Endodermal cell (in vitro differentiated cells): ENCODE measurements at regions not wholly inside any gene's neighbourhood (a gene's known extent, or its start where the extent isn't known, plus 50 kb on each side); places are given as distances from the start of the nearest gene placed in this dataset.

Source experiments
- DNase-seq: peaks from one replicate; pipeline ENCODE4 v3.0.0-alpha.2; 2017
- H3K27ac ChIP-seq: 2 replicates; pipeline ENCODE4 v1.5.1; 2013; ENCODE audit warnings: mild to moderate bottlenecking, low read depth, low read length, moderate library complexity
- H3K27me3 ChIP-seq: 2 replicates; pipeline ENCODE4 v1.6.1; 2013; ENCODE audit warnings: mild to moderate bottlenecking, low read length, moderate library complexity; ENCODE audit not compliant: insufficient read depth, control insufficient read depth, poor library complexity, severe bottlenecking
- H3K36me3 ChIP-seq: 2 replicates; pipeline ENCODE4 v1.7.0; 2013; ENCODE audit warnings: mild to moderate bottlenecking, low read length, moderate library complexity; ENCODE audit not compliant: control insufficient read depth, insufficient read depth
- H3K4me1 ChIP-seq: one replicate; pipeline ENCODE4 v1.7.0; 2013; ENCODE audit warnings: low read length; ENCODE audit not compliant: control insufficient read depth, insufficient read depth
- H3K4me3 ChIP-seq: 2 replicates; pipeline ENCODE4 v1.5.1; 2013; ENCODE audit warnings: mild to moderate bottlenecking, low read length, moderate library complexity
- H3K9ac ChIP-seq: 2 replicates; pipeline ENCODE4 v1.6.1; 2013; ENCODE audit warnings: mild to moderate bottlenecking, low read length, moderate library complexity; ENCODE audit not compliant: poor library complexity, severe bottlenecking; ENCODE audit errors: extremely low read depth
- H3K9me3 ChIP-seq: 2 replicates; pipeline ENCODE4 v1.6.1; 2013; ENCODE audit warnings: mild to moderate bottlenecking, low read length, moderate library complexity; ENCODE audit not compliant: control insufficient read depth
- H3K27ac Mint-ChIP-seq: 2 replicates; pipeline ENCODE4 v1.8.0; 2020; ENCODE audit warnings: mixed read lengths
- H3K27me3 Mint-ChIP-seq: 2 replicates; pipeline ENCODE4 v1.8.0; 2021; ENCODE audit warnings: mild to moderate bottlenecking, mixed read lengths; ENCODE audit not compliant: insufficient read depth
- H3K36me3 Mint-ChIP-seq: 2 replicates; pipeline ENCODE4 v1.8.0; 2020; ENCODE audit warnings: low read depth, mixed read lengths
- H3K4me1 Mint-ChIP-seq: 2 replicates; pipeline ENCODE4 v1.8.0; 2020; ENCODE audit warnings: mixed read lengths
- H3K4me3 Mint-ChIP-seq: 2 replicates; pipeline ENCODE4 v1.8.0; 2020; ENCODE audit warnings: mild to moderate bottlenecking, moderate library complexity, mixed read lengths
- H3K9me3 Mint-ChIP-seq: 2 replicates; pipeline ENCODE4 v1.8.0; 2020; ENCODE audit warnings: mild to moderate bottlenecking, mixed read lengths
- CTCF ChIP-seq: fragments of 200-600 bp; sonication (generic); conservative IDR thresholded peaks from 2 replicates; pipeline ENCODE4 v1.5.0; 2021; ENCODE audit warnings: antibody characterized with exemption, mild to moderate bottlenecking
- WGBS, 2 experiments: methylation state at CpG; one replicate each; pipeline versions ENCODE4 v1.1.5 to v1.1.7; 2013; ENCODE audit warnings: missing lambda C conversion rate in 2 of 2, mixed read lengths in 1 of 2; ENCODE audit not compliant: insufficient coverage in 1 of 2, insufficient read length in 1 of 2; 5-methylcytosine and 5-hydroxymethylcytosine counted together

DNA sequence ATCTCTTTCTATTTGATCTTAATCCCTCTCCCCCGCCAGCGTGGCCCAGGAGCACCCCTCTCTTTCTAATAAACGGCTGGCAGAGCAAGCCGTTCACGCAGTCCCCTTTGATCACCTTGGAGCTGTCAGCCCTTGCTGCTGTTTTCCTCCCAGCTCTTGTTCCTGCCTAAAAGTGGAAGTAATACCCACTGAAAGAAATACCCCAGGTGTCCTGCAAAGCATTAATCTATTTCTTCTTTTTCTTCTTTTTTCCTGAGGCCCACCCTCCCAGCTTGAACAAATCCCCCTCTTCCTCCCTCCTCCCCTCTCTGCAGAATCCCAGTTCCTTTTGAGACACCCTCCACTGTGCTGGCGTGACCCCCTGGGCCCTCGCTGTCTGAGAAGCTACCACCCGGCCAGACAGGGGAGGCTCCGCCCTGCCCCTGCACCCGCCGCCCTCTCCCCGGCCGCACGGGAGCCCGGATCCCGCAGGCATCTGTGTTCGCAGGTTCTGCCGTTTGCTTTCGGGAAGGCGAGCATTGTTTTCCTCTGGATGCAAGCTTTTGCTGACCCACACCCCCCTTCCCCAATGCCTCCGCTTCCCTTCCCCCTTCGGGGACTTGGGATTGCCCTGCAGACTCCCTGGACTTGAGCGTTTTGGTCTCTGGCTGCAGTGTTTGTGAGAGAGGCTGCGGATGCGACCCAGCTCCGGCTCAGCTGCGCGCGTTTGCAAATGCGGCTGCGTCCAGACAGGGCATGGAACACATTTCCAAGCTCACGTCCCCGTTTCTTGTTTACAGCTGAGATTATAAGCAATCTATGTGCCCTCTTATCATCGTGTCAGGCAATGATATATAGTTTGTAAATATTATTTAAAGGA is 631.5 kb downstream of the NYAP2 start:
- H3K9me3 ChIP-seq: no peaks in the 10 kb centered on the region
- DNase-seq: peak; percentile 91
- H3K4me3 Mint-ChIP-seq: peak overlapping the region; percentile 71
- H3K27me3 ChIP-seq: no peaks in the 10 kb centered on the region
- H3K4me1 ChIP-seq: no peaks in the 10 kb centered on the region
- no peaks in the 10 kb centered on the region for H3K9me3 Mint-ChIP-seq
- no peak for TF ChIP-seq CTCF
- peak overlapping the region; percentile 94 for H3K27ac Mint-ChIP-seq
- H3K4me3 ChIP-seq: peak overlapping the region; percentile 84
- H3K36me3 Mint-ChIP-seq: no peaks in the 10 kb centered on the region
- WGBS, 2 experiments: 0 to 1% methylated on average over 11 to 34 of the region's 34 CpGs
- peak overlapping the region; percentile 100 for H3K27ac ChIP-seq
- H3K9ac ChIP-seq: peak overlapping the region; percentile 54
- H3K36me3 ChIP-seq: no peaks in the 10 kb centered on the region
- peaks cover 22% of the 10 kb centered on the region for H3K4me1 Mint-ChIP-seq
- peaks cover 7% of the 10 kb centered on the region for H3K27me3 Mint-ChIP-seq

DNA sequence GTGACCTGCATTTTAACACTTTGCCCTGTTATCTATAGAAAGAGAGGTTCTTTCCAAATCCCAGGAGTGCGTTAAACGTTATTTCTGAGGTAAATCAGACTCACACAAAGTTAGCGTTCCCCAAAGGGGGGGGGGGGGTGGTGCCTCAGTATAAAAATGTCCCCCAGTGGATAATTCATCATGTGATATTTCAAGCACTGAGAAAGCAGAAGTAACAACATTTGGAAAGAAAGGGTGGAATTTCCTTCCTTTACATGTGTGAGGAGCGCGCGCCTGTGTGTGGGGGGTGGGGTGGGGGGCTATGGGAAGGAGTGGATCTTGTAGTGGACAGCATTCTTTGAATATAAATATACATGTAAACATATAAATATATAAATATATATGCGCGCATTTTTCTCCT is 630.9 kb downstream of the NYAP2 start:
- peaks cover 7% of the 10 kb centered on the region for H3K27me3 Mint-ChIP-seq
- 0 to 7% methylated on average over 1 to 7 of the region's 8 CpGs for WGBS, 2 experiments
- Histone ChIP-seq H3K27me3 (no peaks in the 10 kb centered on the region), H3K9me3 (no peaks in the 10 kb centered on the region), H3K27ac (peak overlapping the region; percentile 100), H3K36me3 (no peaks in the 10 kb centered on the region), H3K9ac (peak overlapping the region; percentile 54), H3K4me1 (no peaks in the 10 kb centered on the region), H3K4me3 (peak overlapping the region; percentile 84)
- TF ChIP-seq CTCF: no peak
- H3K9me3 Mint-ChIP-seq: no peaks in the 10 kb centered on the region
- H3K27ac Mint-ChIP-seq: no peak overlapping the region
- DNase-seq: peak; percentile 52
- H3K4me1 Mint-ChIP-seq: peaks cover 22% of the 10 kb centered on the region
- H3K36me3 Mint-ChIP-seq: no peaks in the 10 kb centered on the region
- peak overlapping the region; percentile 71 for H3K4me3 Mint-ChIP-seq

GRCh38 chr2:226023946-226024345 is 624.4 kb downstream of the NYAP2 start:
- H3K4me1 ChIP-seq: no peaks in the 10 kb centered on the region
- no peak overlapping the region for H3K4me3 Mint-ChIP-seq
- no peak overlapping the region for H3K4me3 ChIP-seq
- H3K36me3 Mint-ChIP-seq: no peaks in the 10 kb centered on the region
- no peak for TF ChIP-seq CTCF
- no peak overlapping the region for H3K27ac Mint-ChIP-seq
- H3K36me3 ChIP-seq: no peaks in the 10 kb centered on the region
- no peak overlapping the region for H3K9ac ChIP-seq
- H3K9me3 Mint-ChIP-seq: peaks cover 11% of the 10 kb centered on the region
- H3K4me1 Mint-ChIP-seq: no peaks in the 10 kb centered on the region
- no peaks in the 10 kb centered on the region for H3K27me3 Mint-ChIP-seq
- H3K27me3 ChIP-seq: no peaks in the 10 kb centered on the region
- H3K27ac ChIP-seq: no peak overlapping the region
- H3K9me3 ChIP-seq: peaks cover 4% of the 10 kb centered on the region
- DNase-seq: no peak
